Pons (tissue), 1 donor: ENCODE measurements at regions not wholly inside any gene's neighbourhood (a gene's known extent, or its start where the extent isn't known, plus 50 kb on each side); places are given as distances from the start of the nearest gene placed in this dataset.

Experiments
- DNase-seq: peaks from one replicate; pipeline ENCODE4 v3.0.0-alpha.2; 2016; ENCODE audit warnings: low spot score

DNA sequence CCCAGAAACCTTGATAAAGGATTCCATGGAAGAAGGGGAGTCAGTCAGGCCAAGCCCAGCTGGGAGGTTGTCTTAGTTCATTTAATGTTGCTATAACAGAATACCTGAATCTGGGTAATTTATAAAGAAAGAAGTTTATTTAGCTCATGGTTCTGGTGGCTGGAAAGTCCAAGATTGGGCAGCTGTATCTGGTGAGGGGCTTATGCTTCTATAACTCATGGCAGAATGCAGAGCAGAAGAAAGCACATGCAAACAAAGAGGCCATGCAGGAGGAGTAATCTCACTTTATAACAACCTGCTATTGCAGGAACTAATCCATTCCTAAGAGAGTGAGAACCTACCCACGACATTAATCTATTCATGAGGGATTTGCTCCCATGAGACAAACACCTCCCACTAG, 54.2 kb upstream of the ANKRD1 start:
- no peak for DNase-seq

DNA sequence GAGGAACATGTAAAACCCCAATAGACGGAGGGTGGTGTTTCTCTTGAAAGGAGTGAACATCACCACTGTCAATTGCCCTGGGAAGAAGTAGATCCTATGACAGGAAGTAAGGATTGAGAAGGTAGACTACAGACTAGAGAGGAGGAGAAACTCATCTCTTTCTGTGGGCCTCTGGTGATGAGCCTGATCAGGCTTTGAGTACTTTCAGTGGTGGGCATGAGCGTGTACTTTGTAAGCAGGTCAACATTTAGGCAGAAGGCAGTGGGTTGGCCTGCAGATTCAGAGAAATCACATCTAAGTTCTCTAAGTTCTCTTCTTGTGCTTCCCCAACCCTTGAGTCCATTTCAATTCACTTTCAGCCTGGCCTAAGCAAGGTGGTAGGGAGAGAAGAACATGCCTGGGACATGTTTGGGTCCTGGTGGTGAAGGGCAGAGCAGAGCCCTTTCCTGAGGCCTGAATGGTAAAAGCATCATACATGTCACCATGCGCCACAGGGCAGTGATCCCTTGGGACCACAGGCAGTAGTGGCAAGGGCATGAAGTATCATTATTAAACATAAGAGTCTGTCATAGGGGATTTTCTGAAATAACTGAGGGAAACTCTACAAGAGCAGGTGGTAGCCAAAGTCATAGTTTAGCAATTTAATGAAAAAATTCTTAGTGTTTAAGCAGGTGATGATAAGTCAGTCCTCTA, 56.4 kb upstream of the ANKRD1 start:
- DNase-seq = no peak

DNA sequence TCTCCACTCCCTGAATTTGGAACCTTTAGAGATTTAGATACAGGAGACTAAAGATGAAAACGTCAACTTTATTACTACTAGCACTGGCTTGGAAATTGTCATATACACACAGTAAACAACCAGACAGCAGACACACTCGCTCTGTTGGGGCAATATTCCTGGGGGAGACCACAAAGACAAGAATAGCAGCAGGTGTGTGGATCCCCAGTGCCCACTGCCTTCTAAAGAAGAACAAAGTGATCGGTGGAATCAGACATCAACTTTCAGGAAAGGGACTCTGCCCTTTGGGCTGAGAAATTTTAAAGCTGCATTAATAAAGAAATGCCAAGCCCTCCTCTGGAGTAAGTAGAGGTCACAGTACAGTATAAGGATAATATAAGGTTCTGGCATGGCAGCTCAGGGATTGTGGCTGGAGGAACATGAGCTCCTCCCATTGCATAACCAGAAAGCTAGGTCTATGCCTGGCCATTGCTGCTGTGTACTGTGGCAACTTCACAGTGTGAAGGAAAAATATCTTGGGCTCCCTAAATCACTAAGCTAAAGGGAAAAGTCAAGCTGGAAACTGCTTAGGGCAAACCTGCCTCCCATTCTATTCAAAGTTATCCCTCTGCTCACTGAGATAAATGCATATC, 57.1 kb upstream of the ANKRD1 start:
- DNase-seq = no peak

DNA sequence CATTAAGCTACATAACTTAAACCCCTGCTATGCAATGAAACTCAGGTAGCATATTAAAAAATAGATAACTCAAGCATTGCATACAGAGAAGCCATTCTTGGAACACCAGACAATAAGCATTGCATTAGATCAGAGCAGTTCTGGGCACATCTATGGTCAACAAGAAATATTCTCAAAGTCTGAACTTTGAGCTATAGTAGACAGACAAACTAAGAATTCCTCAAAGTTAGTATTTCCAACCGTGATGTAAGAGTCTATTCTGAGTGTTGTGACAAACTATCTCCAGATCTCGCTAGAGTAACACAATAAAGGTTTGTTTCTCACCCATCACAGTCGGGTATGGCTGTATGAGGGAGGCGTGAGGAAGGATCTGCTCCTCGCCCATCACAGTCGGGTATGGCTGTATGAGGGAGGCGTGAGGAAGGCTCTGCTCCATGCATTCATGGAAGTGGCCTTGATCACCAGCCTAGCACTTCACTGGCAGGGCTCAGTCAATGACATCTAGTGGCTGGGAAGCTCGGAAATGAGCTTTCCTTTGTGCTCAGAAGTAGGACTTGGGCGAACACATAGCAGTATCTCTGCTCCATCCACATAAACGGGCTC, 61.6 kb upstream of the ANKRD1 start:
- DNase-seq = no peak

DNA sequence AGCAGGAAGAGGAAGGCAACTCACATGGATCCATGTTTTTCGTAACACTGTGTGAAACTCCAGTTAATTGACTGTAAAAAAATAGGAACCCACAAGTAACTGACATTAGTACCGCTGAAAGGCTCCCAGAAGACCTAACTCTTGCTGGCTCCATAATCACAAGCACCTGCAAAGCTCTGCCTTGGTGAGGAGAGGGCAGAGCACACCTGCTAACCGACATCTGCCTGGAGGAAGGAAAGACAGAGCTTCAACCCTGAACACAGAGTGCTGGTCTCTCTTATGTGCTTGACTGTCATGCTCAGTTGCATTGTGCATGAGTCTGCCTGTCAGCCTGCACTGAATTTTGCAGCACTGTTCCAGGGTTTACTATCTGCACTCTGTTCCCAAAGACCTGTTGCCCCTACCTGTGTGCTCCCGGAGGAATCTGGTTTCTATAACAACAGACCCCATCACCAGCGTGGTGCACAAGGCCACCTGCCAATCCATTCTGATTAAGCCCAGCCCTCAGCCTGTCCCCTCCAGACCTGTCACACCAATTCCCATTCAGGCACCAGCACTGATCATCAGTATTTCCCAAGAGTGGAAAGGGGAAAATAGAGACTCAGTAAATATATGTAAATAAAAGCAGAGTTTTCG, 63.1 kb upstream of the ANKRD1 start:
- no peak for DNase-seq

DNA sequence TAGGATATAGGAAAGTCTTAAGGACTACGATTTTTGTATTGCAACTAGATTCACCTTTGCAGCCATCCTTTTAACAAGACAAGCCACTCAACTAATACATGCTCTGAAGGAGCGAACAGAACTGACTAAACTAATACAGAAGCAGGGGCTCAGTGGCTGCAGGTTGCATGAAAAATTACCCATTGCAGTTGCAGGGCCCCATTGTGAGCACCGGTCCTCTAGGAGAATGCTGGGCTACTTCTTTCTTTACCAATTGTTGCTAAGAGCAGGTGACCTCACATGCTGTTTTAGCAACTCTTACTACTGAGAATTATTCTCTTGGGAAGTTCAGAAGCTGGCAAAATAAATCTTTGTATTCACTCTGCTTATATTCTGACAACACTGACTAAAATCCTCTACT, 64.0 kb upstream of the ANKRD1 start:
- no peak for DNase-seq

DNA sequence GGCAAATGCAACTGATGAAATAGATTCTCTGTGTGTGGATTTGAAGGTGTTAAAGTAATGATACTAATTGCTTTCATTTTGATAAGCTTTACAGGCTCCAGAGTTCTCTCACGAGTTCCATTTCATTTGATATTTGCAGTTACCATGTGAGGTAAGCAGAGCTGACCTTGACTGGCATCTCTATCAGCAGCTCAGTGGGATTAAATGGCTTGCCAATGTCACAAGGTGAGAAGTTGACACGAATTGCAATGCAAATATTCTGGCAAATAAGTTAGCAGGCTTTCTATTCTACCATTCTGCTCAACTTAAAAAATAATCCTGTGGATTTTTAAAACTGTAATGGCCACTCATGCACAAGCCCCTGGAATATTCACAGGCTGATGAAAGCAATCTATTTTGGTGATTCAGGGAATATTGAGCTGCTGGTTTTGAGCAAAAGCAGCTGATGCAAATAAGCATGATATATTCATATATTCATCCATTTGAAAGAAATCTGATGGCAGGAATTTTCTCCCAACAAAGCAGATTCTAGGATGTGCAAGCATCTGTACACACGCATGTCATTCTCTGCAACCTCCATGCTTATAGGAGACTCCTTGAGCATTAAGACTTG, 64.5 kb upstream of the ANKRD1 start:
- no peak for DNase-seq

DNA sequence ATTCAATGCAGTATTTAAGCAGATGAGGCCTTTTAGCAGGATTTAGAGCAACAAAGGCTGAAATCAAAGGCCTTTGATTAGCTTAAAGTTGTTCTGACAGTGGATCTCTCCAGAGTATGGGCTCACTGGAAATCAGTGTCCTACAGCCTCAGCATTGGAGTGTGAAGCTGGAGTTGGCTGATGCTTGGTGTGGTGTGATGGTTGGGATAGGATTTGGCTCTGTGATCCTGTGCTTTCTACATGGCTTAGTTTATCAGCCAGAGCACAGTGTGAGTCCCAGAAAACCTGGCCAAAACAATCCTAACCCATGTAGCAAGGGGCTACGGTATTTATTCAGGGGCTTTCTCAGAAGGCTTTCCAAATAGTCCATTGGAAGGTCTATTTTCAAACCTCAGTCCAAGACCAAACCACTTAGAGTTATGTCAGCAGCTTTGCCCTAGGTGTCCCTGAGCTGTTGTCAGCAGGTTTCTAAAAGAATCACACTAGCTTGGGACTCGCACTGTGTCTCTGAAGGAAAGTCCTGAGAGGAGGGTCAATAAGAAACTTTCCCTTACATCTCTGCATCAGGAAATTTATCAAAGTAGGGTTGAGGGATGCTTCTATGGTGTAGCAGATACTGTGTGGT, 65.4 kb upstream of the ANKRD1 start:
- DNase-seq = no peak

DNA sequence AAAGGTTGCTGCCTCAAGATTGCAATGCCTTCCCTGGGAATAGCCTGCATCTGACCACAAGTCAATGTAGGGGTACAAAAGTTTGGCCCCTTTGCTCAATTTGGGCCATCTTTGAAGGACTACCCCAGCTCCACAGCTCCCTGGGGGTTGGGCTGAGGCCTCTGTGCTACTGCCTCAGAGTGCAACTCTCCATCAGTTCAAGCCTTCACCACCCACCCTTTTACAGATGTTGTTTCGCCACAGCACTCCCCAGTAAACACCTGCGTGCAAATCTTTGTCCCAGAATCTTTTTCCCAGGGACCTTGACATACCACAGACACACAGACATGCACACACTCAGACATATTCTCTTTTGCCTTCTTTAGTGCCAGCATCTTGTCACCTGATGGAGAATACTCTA, 66.0 kb upstream of the ANKRD1 start:
- no peak for DNase-seq

DNA sequence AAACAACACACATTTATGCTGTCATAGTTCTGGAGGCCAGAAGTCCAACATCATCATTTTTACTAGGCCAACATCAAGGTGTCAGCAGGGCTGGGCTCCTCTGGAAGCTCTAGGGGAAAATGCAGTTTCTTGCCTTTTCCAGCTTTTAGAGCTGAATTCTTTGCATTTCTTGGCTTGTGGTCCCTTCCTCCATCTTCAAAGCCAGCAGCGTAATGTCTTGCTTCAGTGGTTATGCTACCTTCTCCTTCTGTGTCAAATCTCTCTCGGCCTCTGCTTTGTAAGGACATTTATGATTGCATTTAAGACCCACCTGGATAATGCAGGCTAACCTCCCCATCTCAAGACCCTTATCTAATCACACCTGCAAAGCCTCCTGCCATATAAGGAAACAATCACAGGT, 66.5 kb upstream of the ANKRD1 start:
- DNase-seq = no peak

DNA sequence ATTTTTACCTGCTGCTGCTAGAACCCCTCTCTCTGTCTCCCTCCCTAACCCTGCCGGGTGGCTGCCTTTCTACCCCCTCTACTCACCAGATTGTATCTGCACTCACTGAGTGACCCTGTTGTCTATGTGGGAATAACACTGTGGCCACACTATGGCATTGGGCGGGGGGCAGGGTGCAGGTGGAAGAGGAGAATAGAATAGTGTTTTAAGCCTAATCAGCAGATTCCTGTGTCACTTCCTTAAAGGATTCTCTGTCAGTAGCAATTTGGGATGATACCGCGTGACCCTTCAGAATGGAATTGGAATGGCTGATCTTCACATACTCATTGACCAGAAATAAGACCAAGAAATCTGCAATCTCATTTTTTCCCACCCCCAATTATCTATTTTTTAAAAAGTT, 67.1 kb upstream of the ANKRD1 start:
- DNase-seq = no peak

DNA sequence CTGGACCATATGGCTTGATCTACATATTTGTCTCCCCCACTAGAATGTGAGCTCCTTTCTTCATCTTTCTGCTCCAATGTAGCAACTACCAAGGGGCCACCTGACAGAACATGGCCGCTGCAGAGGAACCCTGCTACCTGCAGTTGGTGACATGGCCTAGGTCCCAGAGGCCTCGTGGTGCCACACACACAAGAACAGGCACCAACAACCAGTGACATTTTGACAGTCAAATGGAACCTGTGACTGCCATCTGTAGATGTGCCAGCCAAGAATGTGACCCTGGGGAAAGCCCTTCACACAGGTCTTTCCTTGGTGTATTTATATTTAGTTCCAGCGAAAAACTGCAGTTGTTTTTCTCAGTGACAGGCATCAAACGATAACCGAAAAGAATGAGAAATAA, 67.9 kb upstream of the ANKRD1 start:
- DNase-seq = no peak

DNA sequence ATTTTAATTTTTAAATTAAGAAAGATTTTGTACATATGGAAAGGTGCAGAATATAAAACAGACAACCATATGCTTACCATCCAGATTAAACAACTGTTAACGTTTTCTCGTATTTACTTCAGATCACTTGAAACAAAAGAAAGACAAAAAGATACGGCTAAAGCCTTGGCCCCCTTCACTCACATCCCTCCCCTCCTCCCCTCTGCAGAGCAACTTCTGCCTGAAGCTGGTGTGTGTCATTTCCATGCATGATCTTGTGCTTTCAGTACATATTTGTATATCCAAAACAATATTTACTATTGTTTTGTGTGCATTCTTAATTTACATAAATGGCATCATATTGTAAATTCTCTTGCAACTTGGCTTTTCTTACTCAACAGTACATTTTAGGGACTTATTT, 68.5 kb upstream of the ANKRD1 start:
- DNase-seq = no peak

DNA sequence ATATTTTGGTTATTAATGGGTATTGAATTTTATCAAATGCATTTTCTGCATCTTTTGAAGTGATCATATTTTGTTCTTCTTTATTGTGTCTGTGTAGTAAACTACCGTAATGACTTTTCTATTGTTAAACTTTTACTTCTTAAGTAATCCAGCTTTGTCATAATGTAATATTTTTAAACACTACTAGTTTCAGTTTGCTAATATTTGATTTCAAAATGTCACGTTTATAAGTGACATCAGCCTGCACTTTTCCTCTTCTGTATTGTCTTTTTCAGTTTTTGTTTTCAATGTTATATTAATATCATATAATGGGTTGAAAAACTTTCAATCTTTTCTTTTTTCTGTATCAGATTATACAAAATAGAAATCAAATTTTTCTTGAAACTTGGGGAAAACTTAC, 71.6 kb upstream of the ANKRD1 start:
- no peak for DNase-seq

DNA sequence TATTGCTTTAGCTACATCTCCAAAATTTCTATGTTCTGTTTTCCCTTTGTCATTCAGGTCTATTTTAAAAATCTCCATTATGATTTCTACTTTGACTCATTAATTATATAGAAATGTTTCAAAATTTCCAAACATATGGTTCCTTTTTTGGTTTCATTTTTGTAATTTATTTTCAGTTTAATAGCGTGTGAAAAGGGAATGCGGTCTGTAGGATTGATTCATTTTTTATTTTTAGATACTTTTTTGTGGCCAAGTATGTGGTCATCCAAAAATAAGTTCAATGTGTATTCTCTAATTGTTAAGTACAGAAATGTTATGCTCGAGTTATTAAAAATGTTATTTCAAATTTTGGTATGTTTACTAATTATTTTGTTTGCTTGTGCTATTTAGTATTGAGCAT, 72.5 kb upstream of the ANKRD1 start:
- no peak for DNase-seq

DNA sequence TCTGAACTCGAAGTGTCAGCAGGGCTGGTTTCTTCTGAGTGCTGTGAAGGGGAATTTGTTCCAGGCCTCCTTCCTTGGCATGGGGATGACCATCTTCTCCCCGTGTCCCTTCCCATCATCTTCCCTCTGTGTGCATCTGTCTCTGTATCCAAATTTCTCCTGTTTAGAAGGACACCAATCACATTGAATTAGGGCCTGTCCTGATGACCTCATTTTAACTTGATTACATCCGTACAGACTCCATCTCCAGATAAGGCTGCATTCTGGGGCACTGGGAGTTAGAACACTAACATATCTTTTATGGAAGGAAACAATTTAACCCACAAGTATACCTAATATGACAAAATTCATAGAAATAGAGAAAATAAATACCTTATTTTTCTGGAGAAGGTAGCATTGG, 76.8 kb upstream of the ANKRD1 start:
- no peak for DNase-seq

DNA sequence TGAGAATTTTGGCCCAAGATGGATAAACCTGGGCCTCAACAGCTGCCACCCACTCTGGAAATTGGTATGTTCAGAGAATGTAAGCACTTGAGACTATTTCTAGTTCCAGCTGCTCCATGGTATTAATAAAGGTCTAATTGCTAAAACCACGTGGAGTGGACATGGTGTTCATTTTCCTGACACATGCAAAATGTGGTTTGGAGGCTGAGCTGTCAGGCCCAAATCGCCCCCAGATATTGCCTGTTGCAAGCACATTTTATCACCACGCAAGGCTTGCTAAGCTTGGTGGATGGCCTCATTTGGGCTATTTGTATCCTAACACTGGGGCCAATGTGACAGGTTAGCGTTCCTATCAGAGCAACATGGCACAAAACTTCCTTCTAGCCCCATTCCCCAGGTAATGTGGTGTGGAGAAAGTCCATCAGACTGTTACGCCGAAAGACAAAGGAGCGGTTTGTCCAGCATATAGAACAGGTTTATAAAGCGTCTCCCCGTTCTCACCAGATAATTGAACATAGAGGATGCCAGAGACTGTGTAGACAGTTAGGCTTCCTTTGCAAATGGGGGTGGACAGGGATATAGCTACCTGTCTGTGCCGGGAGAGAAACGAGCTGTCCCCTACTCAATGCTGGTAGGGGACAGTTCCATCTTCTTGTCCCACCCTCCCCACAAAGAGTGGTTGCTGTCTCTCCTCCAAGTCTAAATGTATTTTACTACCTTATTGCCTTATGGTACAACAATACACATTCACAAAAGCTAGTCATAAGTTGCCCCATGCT, 78.0 kb upstream of the ANKRD1 start:
- DNase-seq = no peak

DNA sequence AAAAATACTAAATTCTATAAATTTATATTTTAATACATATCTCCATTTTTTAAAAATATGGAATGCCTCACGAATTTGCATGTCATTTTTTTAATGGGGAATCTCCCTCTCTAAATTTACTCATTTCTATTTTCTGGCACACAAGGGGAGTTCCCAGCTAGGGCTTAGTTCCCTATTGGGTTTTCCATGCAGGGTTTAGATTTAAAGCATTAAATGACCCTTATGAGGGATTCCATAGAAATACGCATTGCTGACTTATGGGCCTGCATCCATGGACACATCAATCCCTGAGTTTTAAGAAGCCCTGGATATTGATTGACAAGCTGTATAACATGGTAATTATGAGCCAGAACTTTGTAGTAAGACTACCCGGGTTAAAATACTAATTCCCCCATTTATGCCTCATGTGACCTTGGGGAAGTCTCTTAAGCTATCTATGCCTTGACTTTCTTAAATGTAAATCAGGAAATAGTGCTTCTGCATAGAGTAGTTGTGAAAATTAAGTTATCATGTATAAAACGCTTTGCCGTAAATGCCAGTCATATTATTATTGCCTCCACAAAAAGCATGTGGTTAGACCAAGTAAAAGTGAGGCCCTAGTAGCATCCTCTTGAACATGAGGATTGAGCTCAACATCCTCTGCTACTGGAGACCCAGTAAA, 78.8 kb upstream of the ANKRD1 start:
- no peak for DNase-seq

DNA sequence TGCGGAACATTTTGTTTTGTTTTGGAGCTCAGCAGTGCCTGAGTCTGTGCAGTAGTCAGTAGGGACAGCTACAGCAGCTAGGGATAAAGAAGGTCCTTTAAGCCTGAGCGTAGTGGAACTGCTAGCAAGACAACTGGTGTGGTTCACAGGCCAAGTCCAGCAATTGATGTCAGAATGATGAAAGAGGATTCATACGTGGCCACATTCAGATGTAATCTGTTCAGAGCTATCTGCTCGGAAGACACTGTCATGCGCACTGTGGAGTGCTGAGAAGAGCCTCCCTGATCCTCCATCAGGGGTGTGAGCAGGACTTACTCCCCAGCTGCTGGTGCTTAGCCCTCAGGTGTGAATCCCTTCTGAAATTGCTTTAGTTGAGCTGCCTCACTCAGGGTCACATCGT, 79.6 kb upstream of the ANKRD1 start:
- DNase-seq = no peak

DNA sequence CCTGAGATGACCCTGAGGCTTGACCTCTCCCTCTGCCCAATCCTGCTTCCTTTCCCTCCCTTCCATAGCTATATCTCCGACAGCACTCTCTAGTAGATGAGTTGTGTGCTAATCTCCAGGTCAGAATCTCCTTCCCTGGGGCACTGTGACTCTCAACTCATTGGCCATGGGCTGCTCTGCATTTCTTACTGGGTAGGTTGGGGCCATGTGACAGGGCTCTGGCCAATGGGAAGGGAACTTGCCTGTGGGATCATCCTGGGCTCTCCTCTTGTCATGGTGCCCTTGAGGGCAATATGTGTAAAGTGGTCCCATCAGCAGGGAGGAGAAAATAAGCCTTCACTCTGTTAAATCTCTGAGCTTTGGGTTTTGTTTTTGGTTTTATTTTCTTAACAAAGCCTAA, 80.1 kb upstream of the ANKRD1 start:
- DNase-seq = no peak

DNA sequence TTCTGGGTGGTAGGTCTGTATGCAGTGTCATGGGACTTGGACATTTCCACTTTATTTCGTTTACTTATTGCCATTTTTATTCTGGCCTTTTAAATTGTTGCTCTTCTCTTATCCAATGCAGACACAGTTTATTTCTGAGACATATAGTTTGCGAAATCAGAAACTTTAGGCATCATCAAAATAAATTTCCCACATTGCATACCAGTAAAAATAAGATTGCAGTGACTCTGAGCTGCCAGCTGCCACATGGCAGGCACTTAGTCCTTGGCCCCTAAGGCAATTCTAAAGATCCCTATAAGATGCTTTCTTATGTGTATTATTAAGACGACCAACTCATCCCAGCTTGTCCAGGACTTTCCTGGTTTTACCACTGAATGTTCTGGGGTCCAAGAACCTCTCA, 81.8 kb upstream of the ANKRD1 start:
- DNase-seq = no peak
